GM12878 (cell line): ENCODE measurements at regions not wholly inside any gene's neighbourhood (a gene's known extent, or its start where the extent isn't known, plus 50 kb on each side); places are given as distances from the start of the nearest gene placed in this dataset.

Experiments used
- ATAC-seq: fragments of 200-7000 bp; cut with Tn5 transposase; 3 replicates; pipeline ENCODE4 v1.9.1; 2020; ENCODE audit warnings: mild to moderate bottlenecking, moderate library complexity
- BruUV-seq: library from RNA; stranded (reverse); fragments of 400-500 nt; replicated peaks from 2 replicates; lab custom pipeline; 2021; lab: Mats Ljungman, UMichigan
- CTCF ChIA-PET: fragments of 300-600 bp; sonication (Branson Sonifier 250); formaldehyde crosslinking; extraction: SDS; loops from one replicate; lab custom pipeline; 2021; ENCODE audit warnings: inconsistent platforms; lab: Yijun Ruan, JAX
- POLR2A ChIA-PET: fragments of 350-600 bp; formaldehyde crosslinking; extraction: SDS; loops from one replicate; lab custom pipeline; 2021; ENCODE audit warnings: inconsistent platforms; lab: Charles Lee
- RAD21 ChIA-PET: fragments of 300-600 bp; sonication (Branson Sonifier 250); formaldehyde crosslinking; loops from one replicate; lab custom pipeline; 2023; ENCODE audit warnings: antibody characterized with exemption; ENCODE audit not compliant: unreplicated experiment; lab: Charles Lee
- SMC1A ChIA-PET: fragments of 300-600 bp; sonication (Branson Sonifier 250); formaldehyde crosslinking; loops from one replicate; lab custom pipeline; 2023; ENCODE audit not compliant: unreplicated experiment, uncharacterized antibody; lab: Charles Lee
- DNase-seq: peaks from one replicate; pipeline ENCODE4 v3.0.0-alpha.2; 2011; ENCODE audit warnings: low read depth, low spot score
- FAIRE-seq: peaks from 3 replicates; lab custom pipeline; 2011; peaks lifted over from hg19 to GRCh38; lab: Jason Lieb, UNC
- H2AFZ ChIP-seq: 2 replicates; pipeline ENCODE4 v1.6.0; 2011; ENCODE audit warnings: low read depth, low read length, control low read depth; ENCODE audit not compliant: control insufficient read depth
- H3K27ac ChIP-seq: 2 replicates; pipeline ENCODE4 v1.5.1; 2011; ENCODE audit warnings: control low read depth; ENCODE audit not compliant: control insufficient read depth, insufficient read depth
- H3K27me3 ChIP-seq, 2 experiments: replicated peaks in 1 of 2; 2 replicates each; pipeline versions ENCODE4 v1.6.0 to v1.6.1; 2011; ENCODE audit warnings: low read length in 1 of 2; ENCODE audit not compliant: control insufficient read depth in 2 of 2, insufficient read depth in 2 of 2
- H3K36me3 ChIP-seq, 2 experiments: 2 replicates each; pipeline ENCODE4 v1.5.1; 2011; ENCODE audit warnings: low read length in 1 of 2; ENCODE audit not compliant: control insufficient read depth in 2 of 2, insufficient read depth in 2 of 2
- H3K4me1 ChIP-seq: 2 replicates; pipeline ENCODE4 v1.6.1; 2011; ENCODE audit warnings: mild to moderate bottlenecking, low read length, moderate library complexity, mixed read lengths; ENCODE audit not compliant: control insufficient read depth, insufficient read depth
- H3K4me2 ChIP-seq: 2 replicates; pipeline ENCODE4 v1.6.0; 2011; ENCODE audit warnings: control low read depth; ENCODE audit not compliant: control insufficient read depth, insufficient read depth
- H3K4me3 ChIP-seq: fragments of 200-600 bp; sonication (generic); 2 replicates; pipeline ENCODE4 v1.5.1; 2016
- H3K79me2 ChIP-seq: 2 replicates; pipeline ENCODE4 v1.6.0; 2011; ENCODE audit warnings: low read length; ENCODE audit not compliant: control insufficient read depth, insufficient read depth
- H3K9ac ChIP-seq: 2 replicates; pipeline ENCODE4 v1.8.0; 2011; ENCODE audit warnings: low read length, control low read depth, mixed read lengths; ENCODE audit not compliant: control insufficient read depth, insufficient read depth
- H3K9me3 ChIP-seq: replicated peaks from 3 replicates; pipeline ENCODE4 v1.5.1; 2011; ENCODE audit warnings: mild to moderate bottlenecking, low read length; ENCODE audit not compliant: control insufficient read depth, insufficient read depth
- H4K20me1 ChIP-seq: 2 replicates; pipeline ENCODE4 v1.6.0; 2011; ENCODE audit not compliant: control insufficient read depth, insufficient read depth
- POLR2AphosphoS2 ChIP-seq: IDR thresholded peaks from 2 replicates; pipeline ENCODE4 v1.6.1; 2011; ENCODE audit warnings: low read depth, mild to moderate bottlenecking, low read length, improper control_type of control experiment, moderate library complexity
- RAD21 ChIP-seq: IDR thresholded peaks from 2 replicates; pipeline ENCODE4 v1.6.1; 2011; ENCODE audit warnings: mild to moderate bottlenecking, low read depth, low read length, moderate library complexity; ENCODE audit not compliant: insufficient read depth
- SMC3 ChIP-seq: IDR thresholded peaks from 2 replicates; pipeline ENCODE4 v1.6.1; 2011; ENCODE audit warnings: low read length, improper control_type of control experiment, borderline replicate concordance
- YBX1 ChIP-seq: fragments of 450-650 bp; IDR thresholded peaks from 2 replicates; pipeline ENCODE4 v1.6.1; 2016; ENCODE audit warnings: antibody characterized with exemption
- WGBS: methylation state at CpG from one replicate; pipeline ENCODE4 v1.1.6; 2016; ENCODE audit warnings: low lambda C conversion rate; ENCODE audit not compliant: insufficient replicate concordance, insufficient coverage; ENCODE audit errors: missing lambda C conversion rate; 5-methylcytosine and 5-hydroxymethylcytosine counted together
- in situ Hi-C: fragments of 300-500 bp; cut with MboI; formaldehyde crosslinking; loops from 9 replicates; pipeline ENCODE4 v1.14.3; 2018; ENCODE audit warnings: mixed read lengths
- intact Hi-C: fragments of 100-400 bp; cut with micrococcal nuclease; formaldehyde crosslinking; loops from one replicate; pipeline ENCODE4 v1.14.2; 2022; ENCODE audit not compliant: unreplicated experiment
- TF ChIP-seq, protein P1 (sequence below), 3 experiments: IDR thresholded peaks in 2 of 3; conservative IDR thresholded peaks in 1 of 3; 2 replicates each; pipeline ENCODE4 v1.5.1; 2011; ENCODE audit warnings: low read depth in 3 of 3, low read length in 3 of 3, mild to moderate bottlenecking in 3 of 3, control low read depth in 2 of 3, moderate library complexity in 2 of 3, inconsistent platforms in 1 of 3, mixed read lengths in 1 of 3; ENCODE audit not compliant: control insufficient read depth in 2 of 3, insufficient read depth in 1 of 3; ENCODE audit errors: extremely low read depth in 1 of 3

- Histone ChIP-seq H3K4me1 (no peaks in the 10 kb centered on the region), H3K9me3 (no peaks in the 10 kb centered on the region), H3K79me2 (no peaks in the 10 kb centered on the region), H2AFZ (no peak overlapping the region), H3K4me2 (no peak overlapping the region), H3K27me3 (no peaks in the 10 kb centered on the region), H3K36me3 (no peaks in the 10 kb centered on the region), H3K4me3 (no peak overlapping the region), H3K27ac (no peak overlapping the region), H3K9ac (no peak overlapping the region), H4K20me1 (no peaks in the 10 kb centered on the region)
- BruUV-seq: no TSS peak
- ChIA-PET SMC1A (interaction anchor here (0.6 to 2.0 kb wide), 12 partner anchors 66 to 163 kb away, joined by 3 to 8 read pairs (median 4); no protein-coding TSS in a partner anchor), POLR2A (no interaction called here), RAD21 (interaction anchor here (1.0 to 1.4 kb wide), 7 partner anchors 9 to 160 kb away, joined by 3 to 12 read pairs (median 5); partner anchors contain the start of gene OGFRL1), CTCF (interaction anchor here (0.7 to 1.9 kb wide), 20 partner anchors 12 to 310 kb away, joined by 3 to 25 read pairs (median 4); partner anchors contain the start of gene OGFRL1)
- intact Hi-C loops (loop anchor here (1.0 kb wide), 1 partner anchor 158 kb away; no protein-coding TSS in a partner anchor), in situ Hi-C loops (loop anchor here (5.0 kb wide), 1 partner anchor 161 kb away; no protein-coding TSS in a partner anchor)
- ATAC-seq (no peak), FAIRE-seq (no peak), DNase-seq (no peak)
- 0% methylated on average over 3 of the region's 3 CpGs for whole genome bisulfite sequencing
- TF ChIP-seq POLR2AphosphoS2 (no peak), YBX1 (no peak), SMC3 (peak; percentile 74; the same call in 1 of the 2 replicates), RAD21 (peak; percentile 52)
- TF ChIP-seq, protein P1, sequence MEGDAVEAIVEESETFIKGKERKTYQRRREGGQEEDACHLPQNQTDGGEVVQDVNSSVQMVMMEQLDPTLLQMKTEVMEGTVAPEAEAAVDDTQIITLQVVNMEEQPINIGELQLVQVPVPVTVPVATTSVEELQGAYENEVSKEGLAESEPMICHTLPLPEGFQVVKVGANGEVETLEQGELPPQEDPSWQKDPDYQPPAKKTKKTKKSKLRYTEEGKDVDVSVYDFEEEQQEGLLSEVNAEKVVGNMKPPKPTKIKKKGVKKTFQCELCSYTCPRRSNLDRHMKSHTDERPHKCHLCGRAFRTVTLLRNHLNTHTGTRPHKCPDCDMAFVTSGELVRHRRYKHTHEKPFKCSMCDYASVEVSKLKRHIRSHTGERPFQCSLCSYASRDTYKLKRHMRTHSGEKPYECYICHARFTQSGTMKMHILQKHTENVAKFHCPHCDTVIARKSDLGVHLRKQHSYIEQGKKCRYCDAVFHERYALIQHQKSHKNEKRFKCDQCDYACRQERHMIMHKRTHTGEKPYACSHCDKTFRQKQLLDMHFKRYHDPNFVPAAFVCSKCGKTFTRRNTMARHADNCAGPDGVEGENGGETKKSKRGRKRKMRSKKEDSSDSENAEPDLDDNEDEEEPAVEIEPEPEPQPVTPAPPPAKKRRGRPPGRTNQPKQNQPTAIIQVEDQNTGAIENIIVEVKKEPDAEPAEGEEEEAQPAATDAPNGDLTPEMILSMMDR (IDR thresholded peaks at IDR 0.05 in 2 of 3, conservative IDR thresholded peaks at IDR 0.05 in 1 of 3; ENCODE audit: control insufficient read depth in 2 of 3, extremely low read depth in 1 of 3, insufficient read depth in 1 of 3, low read depth in 3 of 3, low read length in 3 of 3): peak in 2 of 3 experiments; percentile 14 to 42; a peak in 2 of 6 replicates
Observed at GRCh38 chr6:71190809-71191208, 97.8 kb upstream of the OGFRL1 start.
